BE2C (cell line): ENCODE measurements at regions not wholly inside any gene's neighbourhood (a gene's known extent, or its start where the extent isn't known, plus 50 kb on each side); places are given as distances from the start of the nearest gene placed in this dataset.
"Not testable (repeated sequence)": the region's sequence is repeated elsewhere in the genome, so short reads cannot be mapped to it uniquely, and the experiment has no call there.

Experiments
- DNase-seq: peaks from one replicate; pipeline ENCODE4 v3.0.0-alpha.2; 2020
- H3K27me3 ChIP-seq: fragments of 250-450 bp; sonication (Bioruptor Pico); 2 replicates; pipeline ENCODE4 v1.5.1; 2020; ENCODE audit warnings: mild to moderate bottlenecking
- H3K36me3 ChIP-seq: fragments of 250-450 bp; sonication (Bioruptor Pico); 2 replicates; pipeline ENCODE4 v1.5.1; 2020; ENCODE audit warnings: mild to moderate bottlenecking
- H3K4me1 ChIP-seq: fragments of 250-450 bp; sonication (Bioruptor Pico); 2 replicates; pipeline ENCODE4 v1.5.1; 2020
- H3K4me3 ChIP-seq: 2 replicates; pipeline ENCODE4 v1.5.1; 2011; ENCODE audit warnings: low read depth, low read length
- H3K9me3 ChIP-seq: fragments of 250-450 bp; sonication (Bioruptor Pico); 2 replicates; pipeline ENCODE4 v1.5.1; 2020
- TF ChIP-seq, protein P1 (sequence below): IDR thresholded peaks from 2 replicates; pipeline ENCODE4 v1.5.1; 2012; ENCODE audit warnings: mild to moderate bottlenecking, low read depth, low read length

DNA sequence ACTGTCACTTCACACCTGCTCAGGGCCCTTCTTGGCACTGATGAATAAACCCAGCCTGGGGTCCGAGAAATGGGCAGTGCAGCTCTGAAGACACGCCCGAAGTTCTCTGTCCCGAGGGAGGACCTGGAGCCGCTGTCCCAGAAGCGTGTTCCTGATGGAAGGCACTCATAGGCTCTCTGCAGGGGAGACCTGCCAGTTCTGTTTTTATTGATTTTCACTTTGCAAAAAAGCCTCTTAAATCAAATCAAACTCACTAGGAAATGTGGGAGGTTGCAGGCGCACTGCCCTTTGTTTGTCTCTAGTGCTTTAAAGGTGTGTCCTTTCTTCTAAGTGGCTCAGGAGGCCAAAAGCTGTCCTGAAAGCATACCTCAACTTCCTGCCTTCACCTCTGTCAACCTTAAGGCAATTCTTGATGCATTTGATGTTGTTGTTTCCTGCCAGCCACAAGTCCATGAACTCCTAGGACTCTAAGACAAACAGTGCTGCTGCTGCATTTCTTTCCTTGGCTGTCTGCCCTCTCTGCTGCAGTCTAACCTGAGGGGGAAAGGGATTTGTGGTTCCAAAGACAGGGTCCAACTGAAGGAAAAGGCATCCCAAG is 663.2 kb downstream of the UQCRFS1 start:
- TF ChIP-seq, protein P1, sequence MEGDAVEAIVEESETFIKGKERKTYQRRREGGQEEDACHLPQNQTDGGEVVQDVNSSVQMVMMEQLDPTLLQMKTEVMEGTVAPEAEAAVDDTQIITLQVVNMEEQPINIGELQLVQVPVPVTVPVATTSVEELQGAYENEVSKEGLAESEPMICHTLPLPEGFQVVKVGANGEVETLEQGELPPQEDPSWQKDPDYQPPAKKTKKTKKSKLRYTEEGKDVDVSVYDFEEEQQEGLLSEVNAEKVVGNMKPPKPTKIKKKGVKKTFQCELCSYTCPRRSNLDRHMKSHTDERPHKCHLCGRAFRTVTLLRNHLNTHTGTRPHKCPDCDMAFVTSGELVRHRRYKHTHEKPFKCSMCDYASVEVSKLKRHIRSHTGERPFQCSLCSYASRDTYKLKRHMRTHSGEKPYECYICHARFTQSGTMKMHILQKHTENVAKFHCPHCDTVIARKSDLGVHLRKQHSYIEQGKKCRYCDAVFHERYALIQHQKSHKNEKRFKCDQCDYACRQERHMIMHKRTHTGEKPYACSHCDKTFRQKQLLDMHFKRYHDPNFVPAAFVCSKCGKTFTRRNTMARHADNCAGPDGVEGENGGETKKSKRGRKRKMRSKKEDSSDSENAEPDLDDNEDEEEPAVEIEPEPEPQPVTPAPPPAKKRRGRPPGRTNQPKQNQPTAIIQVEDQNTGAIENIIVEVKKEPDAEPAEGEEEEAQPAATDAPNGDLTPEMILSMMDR, result no peak
- H3K27me3 ChIP-seq, result no peaks in the 10 kb centered on the region
- H3K4me1 ChIP-seq, result no peaks in the 10 kb centered on the region
- no peak for DNase-seq
- H3K4me3 ChIP-seq, result no peak overlapping the region
- H3K9me3 ChIP-seq, result no peaks in the 10 kb centered on the region
- no peaks in the 10 kb centered on the region for H3K36me3 ChIP-seq

DNA sequence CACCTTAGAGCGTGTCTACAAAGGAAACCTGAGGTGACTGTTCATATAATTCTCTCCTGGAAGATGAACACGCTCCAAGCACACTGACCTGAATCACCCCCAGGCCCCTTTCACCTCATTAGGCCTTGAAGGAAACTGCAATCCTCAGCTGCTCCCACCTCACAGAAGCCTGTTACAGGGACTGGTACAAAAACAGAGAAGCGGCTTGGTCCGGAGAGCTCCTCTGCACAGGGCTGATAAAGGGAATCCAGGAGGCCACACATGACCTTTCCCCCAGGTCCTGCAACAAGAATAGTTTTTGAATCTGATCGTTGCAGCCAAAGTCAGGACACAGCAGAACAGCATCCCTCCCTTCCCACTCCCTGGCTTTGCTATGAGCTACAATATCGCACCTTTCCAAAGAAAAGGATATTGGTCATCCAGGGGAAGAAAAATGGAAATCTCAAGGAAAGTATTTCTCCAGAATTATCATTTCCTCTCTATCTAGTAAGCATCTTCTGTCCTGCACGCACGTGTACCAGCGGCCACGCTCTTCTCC is 666.7 kb downstream of the UQCRFS1 start:
- Histone ChIP-seq H3K4me3 (no peak overlapping the region), H3K36me3 (no peaks in the 10 kb centered on the region), H3K9me3 (no peaks in the 10 kb centered on the region), H3K27me3 (no peaks in the 10 kb centered on the region), H3K4me1 (no peaks in the 10 kb centered on the region)
- TF ChIP-seq, protein P1, result no peak
- no peak for DNase-seq

DNA sequence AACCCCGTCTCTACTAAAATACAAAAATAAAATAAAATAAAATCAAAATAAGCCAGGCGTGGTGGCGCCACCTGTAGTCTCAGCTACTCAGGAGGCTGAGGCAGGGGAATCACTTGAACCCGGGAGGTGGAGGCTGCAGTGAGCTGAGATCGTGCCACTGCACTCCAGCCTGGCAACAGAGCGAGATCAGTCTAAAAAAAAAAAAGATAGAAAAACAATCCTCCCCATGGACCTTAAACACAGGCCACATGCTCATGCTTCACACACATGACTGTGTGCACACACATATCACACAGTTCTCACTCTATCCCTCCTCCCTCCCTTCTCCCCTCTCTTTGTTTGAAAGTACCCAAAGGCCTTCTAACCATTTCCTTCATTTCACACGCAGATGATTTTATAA is 667.6 kb downstream of the UQCRFS1 start:
- not testable (repeated sequence) for H3K9me3 ChIP-seq, DNase-seq, H3K27me3 ChIP-seq, H3K36me3 ChIP-seq, H3K4me1 ChIP-seq, H3K4me3 ChIP-seq

DNA sequence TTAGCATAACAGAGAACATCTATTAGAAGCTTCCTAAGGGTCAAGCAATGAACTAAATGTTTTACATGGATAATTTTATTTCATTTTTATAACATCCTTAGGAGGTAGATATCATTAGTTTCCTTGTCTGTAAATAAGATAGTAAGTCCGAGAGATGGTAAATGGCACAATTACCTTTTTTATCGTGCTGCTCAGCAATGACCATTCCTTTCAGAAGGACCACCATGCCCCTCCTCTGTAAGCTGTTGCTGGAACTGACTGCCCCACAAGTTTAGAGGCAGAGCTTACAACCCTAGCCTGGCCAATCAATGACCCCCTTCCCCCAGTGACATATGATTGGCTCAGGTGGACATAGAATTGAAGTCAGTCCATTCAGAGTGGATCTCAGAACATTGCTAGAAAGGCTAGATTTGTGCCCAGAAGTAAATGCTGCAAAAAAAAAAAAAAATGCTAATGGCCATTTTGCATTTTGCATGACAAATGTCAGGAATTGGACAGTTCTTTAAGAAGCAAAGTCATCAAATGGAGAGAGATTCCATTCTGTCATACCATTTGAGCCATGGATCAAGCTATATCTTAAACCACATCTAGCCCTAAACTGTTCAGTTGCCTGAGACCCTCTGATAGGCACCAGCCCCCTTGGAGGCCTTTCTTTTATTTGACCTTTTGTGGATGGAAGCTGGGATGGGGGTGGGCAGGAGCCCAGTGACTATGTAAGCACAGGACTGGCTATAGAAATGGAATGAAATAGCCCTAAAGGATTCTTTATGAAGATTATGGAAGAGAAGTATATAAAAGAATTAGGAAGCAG is 668.3 kb downstream of the UQCRFS1 start:
- Histone ChIP-seq H3K27me3 (no peaks in the 10 kb centered on the region), H3K36me3 (no peaks in the 10 kb centered on the region), H3K4me3 (no peak overlapping the region), H3K9me3 (no peaks in the 10 kb centered on the region), H3K4me1 (no peaks in the 10 kb centered on the region)
- DNase-seq, result no peak
- TF ChIP-seq, protein P1, result no peak

DNA sequence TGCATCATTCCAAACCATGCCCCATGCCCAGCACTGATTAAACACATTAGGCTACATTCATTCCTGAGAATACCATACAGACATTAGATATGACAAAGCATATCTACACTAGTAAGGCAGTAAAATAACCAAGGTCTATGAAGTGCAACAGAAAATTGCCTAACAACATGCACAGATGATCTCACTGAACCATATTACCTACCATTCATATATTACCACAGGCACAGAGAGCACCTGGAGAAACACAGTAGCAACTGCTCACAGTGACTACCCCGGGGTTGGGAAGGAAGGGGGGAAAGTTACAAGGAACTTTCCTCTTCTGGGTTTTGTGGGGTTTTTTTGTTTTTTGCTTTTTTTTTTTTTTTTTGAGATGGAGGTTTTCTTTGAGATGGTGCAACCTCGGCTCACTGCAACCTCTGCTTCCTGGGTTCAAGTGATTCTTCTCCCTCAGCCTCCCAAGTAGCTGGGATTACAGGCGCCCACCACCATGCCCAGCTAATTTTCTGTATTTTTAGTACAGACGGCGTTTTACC is 669.6 kb downstream of the UQCRFS1 start:
- H3K9me3 ChIP-seq, result no peaks in the 10 kb centered on the region
- H3K36me3 ChIP-seq, result no peaks in the 10 kb centered on the region
- no peaks in the 10 kb centered on the region for H3K27me3 ChIP-seq
- DNase-seq, result no peak
- no peak overlapping the region for H3K4me3 ChIP-seq
- TF ChIP-seq, protein P1, result no peak
- no peaks in the 10 kb centered on the region for H3K4me1 ChIP-seq

DNA sequence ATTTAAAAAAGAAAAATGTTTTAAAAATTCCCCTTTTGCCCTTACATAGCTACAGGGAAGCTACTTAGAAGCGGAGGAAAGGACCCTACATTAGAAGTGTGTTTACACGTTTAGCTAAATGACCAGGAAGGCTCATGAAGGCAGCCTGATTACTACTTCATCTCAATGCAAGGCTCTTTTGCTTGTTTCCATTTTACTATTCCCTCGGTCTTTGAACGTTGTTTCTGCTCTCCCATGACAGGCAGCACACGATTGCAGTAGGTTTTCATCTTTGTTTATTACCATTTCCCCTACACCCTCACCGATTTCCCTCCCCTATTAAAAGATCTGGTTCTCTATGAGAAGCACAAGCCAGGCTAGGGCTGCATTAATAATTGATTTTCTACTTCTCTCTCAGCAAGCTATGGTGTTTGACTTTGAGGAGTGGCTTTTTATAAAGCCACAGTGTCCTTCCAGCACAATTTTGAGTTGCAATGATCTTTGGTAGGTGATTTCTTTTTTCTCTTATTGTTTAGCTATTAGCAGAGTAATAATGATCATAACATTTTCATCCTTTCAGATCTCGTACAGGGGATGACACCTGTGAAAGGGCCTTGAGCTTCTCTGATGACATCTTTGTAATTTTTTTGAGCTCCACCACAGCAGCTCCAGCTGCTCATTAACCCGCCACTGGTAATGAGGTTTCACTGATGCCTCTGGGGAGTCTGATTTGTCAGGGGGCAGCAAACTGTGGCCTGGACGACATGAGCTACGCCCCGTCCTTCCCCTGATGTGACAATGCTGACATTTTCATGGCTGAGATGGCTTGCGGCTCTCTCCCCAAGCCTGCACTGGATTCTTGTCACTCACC is 670.3 kb downstream of the UQCRFS1 start:
- no peaks in the 10 kb centered on the region for H3K9me3 ChIP-seq

More for the DNA sequence above, 670.3 kb downstream of the UQCRFS1 start:
- Histone ChIP-seq H3K27me3 (no peaks in the 10 kb centered on the region), H3K36me3 (no peaks in the 10 kb centered on the region), H3K4me3 (no peak overlapping the region), H3K4me1 (no peaks in the 10 kb centered on the region)
- DNase-seq, result no peak
- TF ChIP-seq, protein P1, result no peak
